ENCODE measurements at regions not wholly inside any gene's neighbourhood (a gene's known extent, or its start where the extent isn't known, plus 50 kb on each side); places are given as distances from the start of the nearest gene placed in this dataset.

GRCh38 chr2:155033652-155034051 is 335.2 kb downstream of the KCNJ3 start:
- Histone ChIP-seq H3K79me2 (ENCODE audit: insufficient read depth, low read length) (no peaks in the 10 kb centered on the region), H3K27ac (ENCODE audit: low read depth, low read length) (no peak overlapping the region), H3K9ac (ENCODE audit: low read length) (no peak overlapping the region), H3K36me3 (ENCODE audit: insufficient read depth, low read length) (no peaks in the 10 kb centered on the region), H4K20me1 (ENCODE audit: insufficient read depth, low read length) (no peaks in the 10 kb centered on the region), H3K4me2 (ENCODE audit: low read length) (no peak overlapping the region), H3K4me3 (ENCODE audit: insufficient read depth, low read depth, low read length) (no peak overlapping the region), H3K9me3 (ENCODE audit: insufficient read depth, low read depth, low read length) (no peaks in the 10 kb centered on the region), H3K4me1 (ENCODE audit: insufficient read depth, low read length) (no peaks in the 10 kb centered on the region), H2AFZ (ENCODE audit: low read depth, low read length) (no peak overlapping the region), H3K27me3 (ENCODE audit: insufficient read depth, low read length) (no peaks in the 10 kb centered on the region)
- Mint-ChIP-seq H3K27ac (ENCODE audit: unreplicated experiment) (no peak overlapping the region), H3K36me3 (ENCODE audit: low read depth, unreplicated experiment) (no peaks in the 10 kb centered on the region), H3K27me3 (ENCODE audit: low read depth, unreplicated experiment) (no peaks in the 10 kb centered on the region), H3K9me3 (ENCODE audit: unreplicated experiment) (no peaks in the 10 kb centered on the region), H3K4me1 (ENCODE audit: low read depth, unreplicated experiment) (peaks cover 2% of the 10 kb centered on the region), H3K4me3 (ENCODE audit: unreplicated experiment) (no peak overlapping the region)
- TF ChIP-seq EZH2 (IDR thresholded peaks at IDR 0.05; ENCODE audit: insufficient read depth, low read length): no peak
- no peak for TF ChIP-seq CTCF (IDR thresholded peaks at IDR 0.05; ENCODE audit: insufficient read depth, low read depth, low read length)
- no peak for FAIRE-seq
- DNase-seq (ENCODE audit: low read depth): no peak

GRCh38 chr2:155030296-155030695 is 331.8 kb downstream of the KCNJ3 start:
- no peak overlapping the region for H3K4me2 ChIP-seq (ENCODE audit: low read length)
- Mint-ChIP-seq H3K4me3 (ENCODE audit: unreplicated experiment) (no peak overlapping the region), H3K27me3 (ENCODE audit: low read depth, unreplicated experiment) (no peaks in the 10 kb centered on the region), H3K36me3 (ENCODE audit: low read depth, unreplicated experiment) (no peaks in the 10 kb centered on the region), H3K9me3 (ENCODE audit: unreplicated experiment) (no peaks in the 10 kb centered on the region), H3K4me1 (ENCODE audit: low read depth, unreplicated experiment) (peaks cover 2% of the 10 kb centered on the region), H3K27ac (ENCODE audit: unreplicated experiment) (no peak overlapping the region)
- H3K36me3 ChIP-seq (ENCODE audit: insufficient read depth, low read length): no peaks in the 10 kb centered on the region
- no peak overlapping the region for H3K4me3 ChIP-seq (ENCODE audit: insufficient read depth, low read depth, low read length)
- TF ChIP-seq EZH2 (IDR thresholded peaks at IDR 0.05; ENCODE audit: insufficient read depth, low read length): no peak
- TF ChIP-seq CTCF (IDR thresholded peaks at IDR 0.05; ENCODE audit: insufficient read depth, low read depth, low read length): no peak
- H4K20me1 ChIP-seq (ENCODE audit: insufficient read depth, low read length): no peaks in the 10 kb centered on the region
- H3K79me2 ChIP-seq (ENCODE audit: insufficient read depth, low read length): no peaks in the 10 kb centered on the region
- FAIRE-seq (no peak), DNase-seq (ENCODE audit: low read depth) (no peak)
- H3K4me1 ChIP-seq (ENCODE audit: insufficient read depth, low read length): no peaks in the 10 kb centered on the region
- H3K9me3 ChIP-seq (ENCODE audit: insufficient read depth, low read depth, low read length): no peaks in the 10 kb centered on the region
- no peak overlapping the region for H2AFZ ChIP-seq (ENCODE audit: low read depth, low read length)
- H3K27me3 ChIP-seq (ENCODE audit: insufficient read depth, low read length): no peaks in the 10 kb centered on the region
- no peak overlapping the region for H3K9ac ChIP-seq (ENCODE audit: low read length)
- H3K27ac ChIP-seq (ENCODE audit: low read depth, low read length): no peak overlapping the region

- Mint-ChIP-seq H3K27me3 (ENCODE audit: low read depth, unreplicated experiment) (no peaks in the 10 kb centered on the region), H3K27ac (ENCODE audit: unreplicated experiment) (no peak overlapping the region)
- no peaks in the 10 kb centered on the region for H4K20me1 ChIP-seq (ENCODE audit: insufficient read depth, low read length)
Measured at GRCh38 chr2:155026651-155027174, 328.2 kb downstream of the KCNJ3 start.

More at GRCh38 chr2:155026651-155027174, 328.2 kb downstream of the KCNJ3 start:
- Mint-ChIP-seq H3K4me3 (ENCODE audit: unreplicated experiment) (no peak overlapping the region), H3K4me1 (ENCODE audit: low read depth, unreplicated experiment) (peaks cover 2% of the 10 kb centered on the region), H3K36me3 (ENCODE audit: low read depth, unreplicated experiment) (no peaks in the 10 kb centered on the region), H3K9me3 (ENCODE audit: unreplicated experiment) (no peaks in the 10 kb centered on the region)
- H3K9me3 ChIP-seq (ENCODE audit: insufficient read depth, low read depth, low read length): no peaks in the 10 kb centered on the region
- no peak overlapping the region for H3K9ac ChIP-seq (ENCODE audit: low read length)
- no peak overlapping the region for H3K4me2 ChIP-seq (ENCODE audit: low read length)
- TF ChIP-seq EZH2 (IDR thresholded peaks at IDR 0.05; ENCODE audit: insufficient read depth, low read length) (no peak), CTCF (IDR thresholded peaks at IDR 0.05; ENCODE audit: insufficient read depth, low read depth, low read length) (no peak)
- FAIRE-seq (no peak), DNase-seq (ENCODE audit: low read depth) (no peak)
- H3K27me3 ChIP-seq (ENCODE audit: insufficient read depth, low read length): no peaks in the 10 kb centered on the region
- no peak overlapping the region for H3K4me3 ChIP-seq (ENCODE audit: insufficient read depth, low read depth, low read length)
- no peak overlapping the region for H3K27ac ChIP-seq (ENCODE audit: low read depth, low read length)
- no peak overlapping the region for H2AFZ ChIP-seq (ENCODE audit: low read depth, low read length)
- no peaks in the 10 kb centered on the region for H3K79me2 ChIP-seq (ENCODE audit: insufficient read depth, low read length)
- H3K36me3 ChIP-seq (ENCODE audit: insufficient read depth, low read length): no peaks in the 10 kb centered on the region
- H3K4me1 ChIP-seq (ENCODE audit: insufficient read depth, low read length): no peaks in the 10 kb centered on the region

All from astrocyte (in vitro differentiated cells and primary cell).